Upper lobe of left lung (tissue), 4 donors: ENCODE measurements at regions not wholly inside any gene's neighbourhood (a gene's known extent, or its start where the extent isn't known, plus 50 kb on each side); places are given as distances from the start of the nearest gene placed in this dataset.

Experiments
- CTCF ChIP-seq, 6 experiments: fragments of 450-650 bp in 4 of 6; fragments of 200-600 bp in 2 of 6; sonication (generic) in 2 of 6; IDR thresholded peaks; one replicate each; pipeline ENCODE4 v1.5.1; 2016 to 2019; ENCODE audit warnings: antibody characterized with exemption in 6 of 6
- POLR2AphosphoS5 ChIP-seq, 2 donors: sonication (generic); formaldehyde crosslinking; IDR thresholded peaks; one replicate each; pipeline ENCODE4 v1.5.1; 2017; ENCODE audit warnings: antibody characterized with exemption in 2 of 2

GRCh38 chr6:811191-811590, 118.3 kb upstream of the EXOC2 start:
- TF ChIP-seq CTCF (IDR thresholded peaks at IDR 0.05) (no peak), POLR2AphosphoS5 (IDR thresholded peaks at IDR 0.05) (no peak)
